SK-N-SH treated with all-trans-retinoic acid at 6 μM for 48 hours (cell line): ENCODE measurements at regions not wholly inside any gene's neighbourhood (a gene's known extent, or its start where the extent isn't known, plus 50 kb on each side); places are given as distances from the start of the nearest gene placed in this dataset.

Source experiments
- CREB5 ChIP-seq: fragments of 250-450 bp; sonication (Bioruptor Pico); IDR thresholded peaks from 2 replicates; pipeline ENCODE4 v1.5.1; 2020; ENCODE audit warnings: low read depth, mild to moderate bottlenecking, moderate library complexity
- ESRRG ChIP-seq: fragments of 250-450 bp; sonication (Bioruptor Pico); IDR thresholded peaks from 2 replicates; pipeline ENCODE4 v1.6.1; 2021; ENCODE audit warnings: mild to moderate bottlenecking
- ISL1 ChIP-seq: fragments of 250-450 bp; sonication (Bioruptor Pico); IDR thresholded peaks from 2 replicates; pipeline ENCODE4 v2.1.2; 2022; ENCODE audit warnings: mild to moderate bottlenecking, moderate library complexity
- OSR1 ChIP-seq: fragments of 250-450 bp; sonication (Bioruptor Pico); IDR thresholded peaks from 2 replicates; pipeline ENCODE4 v1.8.0; 2022; ENCODE audit warnings: moderate library complexity, mild to moderate bottlenecking, inconsistent platforms
- POU6F1 ChIP-seq: fragments of 250-450 bp; sonication (Bioruptor Pico); IDR thresholded peaks from 2 replicates; pipeline ENCODE4 v1.8.0; 2021; ENCODE audit warnings: low read depth, mild to moderate bottlenecking, moderate library complexity, borderline replicate concordance
- RARB ChIP-seq: fragments of 250-450 bp; sonication (Bioruptor Pico); IDR thresholded peaks from 2 replicates; pipeline ENCODE4 v1.8.0; 2021; ENCODE audit warnings: mild to moderate bottlenecking, moderate library complexity
- SNAI2 ChIP-seq: fragments of 250-450 bp; sonication (Bioruptor Pico); IDR thresholded peaks from 2 replicates; pipeline ENCODE4 v1.5.0; 2020; ENCODE audit warnings: mild to moderate bottlenecking, moderate library complexity
- TCF4 ChIP-seq: fragments of 250-450 bp; sonication (Bioruptor Pico); IDR thresholded peaks from 2 replicates; pipeline ENCODE4 v1.8.0; 2021; ENCODE audit warnings: mild to moderate bottlenecking, moderate library complexity, borderline replicate concordance
- ZC3H10 ChIP-seq: fragments of 250-450 bp; sonication (Bioruptor Pico); IDR thresholded peaks from 2 replicates; pipeline ENCODE4 v1.5.1; 2021; ENCODE audit warnings: mild to moderate bottlenecking, moderate library complexity
- ZFP3 ChIP-seq: fragments of 250-450 bp; sonication (Bioruptor Pico); IDR thresholded peaks from 2 replicates; pipeline ENCODE4 v1.5.0; 2020; ENCODE audit warnings: mild to moderate bottlenecking, moderate library complexity
- ZNF565 ChIP-seq: fragments of 450-650 bp; formaldehyde crosslinking; conservative IDR thresholded peaks from 2 replicates; pipeline ENCODE4 v1.5.0; 2020; ENCODE audit warnings: low read depth, mild to moderate bottlenecking, moderate library complexity

GRCh38 chr19:20250627-20251026 lies 83.6 kb downstream of the ZNF486 start:
- no peak for TF ChIP-seq RARB (CRISPR knock-in tag)
- no peak for TF ChIP-seq SNAI2 (CRISPR knock-in tag)
- no peak for TF ChIP-seq ZC3H10 (CRISPR knock-in tag)
- no peak for TF ChIP-seq ESRRG (CRISPR knock-in tag)
- no peak for TF ChIP-seq ZNF565 (CRISPR knock-in tag)
- no peak for TF ChIP-seq ZFP3 (CRISPR knock-in tag)
- TF ChIP-seq OSR1 (CRISPR knock-in tag), result no peak
- no peak for TF ChIP-seq POU6F1
- no peak for TF ChIP-seq CREB5
- TF ChIP-seq ISL1, result no peak
- no peak for TF ChIP-seq TCF4 (CRISPR knock-in tag)
